H9 (cell line): ENCODE measurements at regions not wholly inside any gene's neighbourhood (a gene's known extent, or its start where the extent isn't known, plus 50 kb on each side); places are given as distances from the start of the nearest gene placed in this dataset.

ENCODE experiments used
- DNase-seq: peaks from one replicate; pipeline ENCODE4 v3.0.0-alpha.2; 2017
- H2AFZ ChIP-seq: one replicate; pipeline ENCODE4 v1.6.1; 2013; ENCODE audit warnings: mild to moderate bottlenecking, low read length, control low read depth, moderate library complexity
- H2AK5ac ChIP-seq: 2 replicates; pipeline ENCODE4 v1.6.1; 2013; ENCODE audit warnings: low read length, control low read depth, mixed read lengths; ENCODE audit not compliant: insufficient read length
- H2BK120ac ChIP-seq: one replicate; pipeline ENCODE4 v1.6.1; 2013; ENCODE audit warnings: low read depth, mild to moderate bottlenecking, low read length, control low read depth, inconsistent platforms; ENCODE audit not compliant: poor library complexity, severe bottlenecking
- H2BK12ac ChIP-seq: 2 replicates; pipeline ENCODE4 v1.6.1; 2013; ENCODE audit warnings: low read length, control low read depth, mixed read lengths, low read depth; ENCODE audit not compliant: insufficient read length
- H2BK15ac ChIP-seq: 2 replicates; pipeline ENCODE4 v1.6.1; 2013; ENCODE audit warnings: low read depth, low read length, control low read depth
- H2BK20ac ChIP-seq: one replicate; pipeline ENCODE4 v1.6.1; 2013; ENCODE audit warnings: low read depth, mild to moderate bottlenecking, low read length, control low read depth, inconsistent platforms; ENCODE audit not compliant: poor library complexity, severe bottlenecking
- H2BK5ac ChIP-seq: 2 replicates; pipeline ENCODE4 v1.6.1; 2013; ENCODE audit warnings: low read length, control low read depth, mixed read lengths; ENCODE audit not compliant: insufficient read length
- H3K14ac ChIP-seq: 2 replicates; pipeline ENCODE4 v1.6.1; 2013; ENCODE audit warnings: low read length, control low read depth; ENCODE audit not compliant: insufficient read depth
- H3K18ac ChIP-seq: 2 replicates; pipeline ENCODE4 v1.6.1; 2013; ENCODE audit warnings: low read depth, mild to moderate bottlenecking, mixed read lengths, low read length, control low read depth; ENCODE audit not compliant: insufficient read length
- H3K23ac ChIP-seq: 2 replicates; pipeline ENCODE4 v1.6.1; 2013; ENCODE audit warnings: low read length, control low read depth, mixed read lengths, low read depth; ENCODE audit not compliant: insufficient read length
- H3K23me2 ChIP-seq: 2 replicates; pipeline ENCODE4 v1.6.1; 2013; ENCODE audit warnings: low read depth, mild to moderate bottlenecking, mixed read lengths, low read length, control low read depth; ENCODE audit not compliant: insufficient read length, poor library complexity, severe bottlenecking
- H3K27ac ChIP-seq: 2 replicates; pipeline ENCODE4 v1.5.1; 2013; ENCODE audit warnings: low read length, control low read depth, mixed read lengths, low read depth; ENCODE audit not compliant: insufficient read length
- H3K27me3 ChIP-seq: 2 replicates; pipeline ENCODE4 v1.6.1; 2013; ENCODE audit warnings: low read length, control low read depth, inconsistent platforms; ENCODE audit not compliant: insufficient read depth
- H3K4ac ChIP-seq: 2 replicates; pipeline ENCODE4 v1.6.1; 2013; ENCODE audit warnings: low read depth, mild to moderate bottlenecking, control low read depth, inconsistent platforms, low read length, moderate library complexity
- H3K4me1 ChIP-seq: 2 replicates; pipeline ENCODE4 v1.6.1; 2013; ENCODE audit warnings: low read length, control low read depth, inconsistent platforms; ENCODE audit not compliant: insufficient read depth
- H3K4me2 ChIP-seq: 2 replicates; pipeline ENCODE4 v1.6.1; 2013; ENCODE audit warnings: low read length, control low read depth, mixed read lengths; ENCODE audit not compliant: insufficient read length, insufficient read depth
- H3K56ac ChIP-seq: 2 replicates; pipeline ENCODE4 v1.6.1; 2013; ENCODE audit warnings: low read depth, mild to moderate bottlenecking, mixed read lengths, low read length, control low read depth; ENCODE audit not compliant: insufficient read length
- H3K79me1 ChIP-seq: 2 replicates; pipeline ENCODE4 v1.6.1; 2013; ENCODE audit warnings: low read depth, mild to moderate bottlenecking, moderate library complexity, low read length, control low read depth, inconsistent platforms; ENCODE audit not compliant: insufficient read depth, poor library complexity, severe bottlenecking
- H3K79me2 ChIP-seq: 2 replicates; pipeline ENCODE4 v1.6.1; 2013; ENCODE audit warnings: low read length, control low read depth, inconsistent platforms; ENCODE audit not compliant: insufficient read depth
- H3K9ac ChIP-seq: 2 replicates; pipeline ENCODE4 v1.6.1; 2013; ENCODE audit warnings: low read length, control low read depth, mixed read lengths; ENCODE audit not compliant: insufficient read length; ENCODE audit errors: extremely low read depth
- H3K9me3 ChIP-seq: one replicate; pipeline ENCODE4 v1.6.1; 2013; ENCODE audit warnings: low read depth, low read length, inconsistent platforms; ENCODE audit not compliant: control insufficient read depth
- H3T11ph ChIP-seq: one replicate; pipeline ENCODE4 v1.6.1; 2013; ENCODE audit warnings: mild to moderate bottlenecking, low read length, control low read depth, inconsistent platforms
- H4K20me1 ChIP-seq: one replicate; pipeline ENCODE4 v1.6.1; 2013; ENCODE audit not compliant: control insufficient read depth, insufficient read length, insufficient read depth
- H4K5ac ChIP-seq: 2 replicates; pipeline ENCODE4 v1.6.1; 2013; ENCODE audit warnings: low read depth, mild to moderate bottlenecking, mixed read lengths, low read length, control low read depth; ENCODE audit not compliant: insufficient read length
- H4K8ac ChIP-seq: replicated peaks from 2 replicates; pipeline ENCODE4 v1.6.1; 2013; ENCODE audit warnings: low read length, control low read depth, mixed read lengths, low read depth; ENCODE audit not compliant: insufficient read length
- H4K91ac ChIP-seq: 2 replicates; pipeline ENCODE4 v1.6.1; 2013; ENCODE audit warnings: low read depth, mild to moderate bottlenecking, moderate library complexity, mixed read lengths, low read length, control low read depth; ENCODE audit not compliant: insufficient read length
- H3K27ac Mint-ChIP-seq, 3 experiments: 2 replicates in 2 of 3; 3 replicates in 1 of 3; pipeline ENCODE4 v1.8.0; 2020 to 2021; ENCODE audit warnings: mixed read lengths in 3 of 3, mild to moderate bottlenecking in 1 of 3, moderate library complexity in 1 of 3
- H3K27me3 Mint-ChIP-seq: 2 replicates; pipeline ENCODE4 v1.8.0; 2021; ENCODE audit warnings: low read depth, mild to moderate bottlenecking, moderate library complexity, mixed read lengths
- H3K36me3 Mint-ChIP-seq, 3 experiments: 2 replicates in 2 of 3; 3 replicates in 1 of 3; pipeline ENCODE4 v1.8.0; 2020 to 2021; ENCODE audit warnings: low read depth in 3 of 3, mixed read lengths in 3 of 3; ENCODE audit not compliant: insufficient read depth in 1 of 3
- H3K4me1 Mint-ChIP-seq, 2 experiments: 2 replicates each; pipeline ENCODE4 v1.8.0; 2020; ENCODE audit warnings: mixed read lengths in 2 of 2
- H3K4me3 Mint-ChIP-seq, 2 experiments: 2 replicates in 1 of 2; 3 replicates in 1 of 2; pipeline ENCODE4 v1.8.0; 2020 to 2021; ENCODE audit warnings: mild to moderate bottlenecking in 2 of 2, mixed read lengths in 2 of 2, moderate library complexity in 1 of 2
- H3K9me3 Mint-ChIP-seq, 2 experiments: 2 replicates in 1 of 2; 3 replicates in 1 of 2; pipeline ENCODE4 v1.8.0; 2020; ENCODE audit warnings: mild to moderate bottlenecking in 2 of 2, mixed read lengths in 2 of 2, moderate library complexity in 1 of 2
- CTCF ChIP-seq: fragments of 200-600 bp; sonication (generic); conservative IDR thresholded peaks from 3 replicates; pipeline ENCODE4 v1.8.0; 2021; ENCODE audit warnings: antibody characterized with exemption, mild to moderate bottlenecking
- WGBS: extraction: QIAGEN DNeasy Blood & Tissue Kit; methylation state at CpG from one replicate; pipeline ENCODE4 v1.1.7; 2013; ENCODE audit warnings: missing lambda C conversion rate, low lambda C conversion rate, mixed read lengths; ENCODE audit not compliant: insufficient read length; ENCODE audit errors: extremely low coverage; 5-methylcytosine and 5-hydroxymethylcytosine counted together

- Histone ChIP-seq H3K79me1 (no peaks in the 10 kb centered on the region), H3K9me3 (no peaks in the 10 kb centered on the region), H2AK5ac (no peak overlapping the region), H3K9ac (no peak overlapping the region), H2BK12ac (no peak overlapping the region), H3K4me1 (no peaks in the 10 kb centered on the region), H4K20me1 (no peaks in the 10 kb centered on the region), H4K8ac (no peak overlapping the region), H2BK5ac (no peak overlapping the region), H3K4ac (no peak overlapping the region), H3K56ac (no peak overlapping the region), H3T11ph (no peak overlapping the region), H3K14ac (no peak overlapping the region), H2AFZ (no peak overlapping the region), H2BK15ac (no peak overlapping the region), H2BK20ac (no peak overlapping the region), H3K27me3 (no peaks in the 10 kb centered on the region), H3K79me2 (no peaks in the 10 kb centered on the region), H3K23me2 (no peaks in the 10 kb centered on the region), H3K27ac (no peak overlapping the region), H3K23ac (no peak overlapping the region), H3K18ac (no peak overlapping the region), H4K5ac (no peak overlapping the region), H4K91ac (no peak overlapping the region), H3K4me2 (no peak overlapping the region), H2BK120ac (no peak overlapping the region)
- Mint-ChIP-seq H3K36me3 (no peaks in the 10 kb centered on the region), H3K4me1 (peaks cover 8 to 10% of the 10 kb centered on the region in 2 experiments), H3K27me3 (peaks cover 2% of the 10 kb centered on the region; the same call in 1 of the 2 replicates), H3K27ac (no peak overlapping the region), H3K9me3 (no peaks in the 10 kb centered on the region), H3K4me3 (no peak overlapping the region)
- TF ChIP-seq CTCF, result no peak
- no CpG with 5 or more reads among the region's 4 CpGs for WGBS
- DNase-seq, result no peak
These were observed 482.3 kb downstream of the TNS1 start for GRCh38 chr2:217520356-217521010.
